ENCODE measurements at regions not wholly inside any gene's neighbourhood (a gene's known extent, or its start where the extent isn't known, plus 50 kb on each side); places are given as distances from the start of the nearest gene placed in this dataset.

- H3K27me3 Mint-ChIP-seq: peaks cover 18% of the 10 kb centered on the region
- H3K27ac Mint-ChIP-seq: no peak overlapping the region
Observed at GRCh38 chr11:69940246-69940610, 121.0 kb upstream of the FGF3 start.

GRCh38 chr11:69941546-69942332 is 122.5 kb upstream of the FGF3 start:
- H3K4me3 Mint-ChIP-seq: no peak overlapping the region
- no peaks in the 10 kb centered on the region for H3K36me3 Mint-ChIP-seq
- no peak overlapping the region for H3K27ac Mint-ChIP-seq
- H3K9me3 Mint-ChIP-seq: peaks cover 0 to 5% (median 4%) of the 10 kb centered on the region in 3 donors
- H3K27me3 Mint-ChIP-seq: peaks cover 18% of the 10 kb centered on the region
- no peaks in the 10 kb centered on the region for H3K4me1 Mint-ChIP-seq

More at GRCh38 chr11:69940246-69940610, 121.0 kb upstream of the FGF3 start:
- H3K36me3 Mint-ChIP-seq: peaks cover 2% of the 10 kb centered on the region
- H3K9me3 Mint-ChIP-seq: peaks cover 3 to 10% (median 5%) of the 10 kb centered on the region in 3 donors
- H3K4me1 Mint-ChIP-seq: no peaks in the 10 kb centered on the region
- H3K4me3 Mint-ChIP-seq: no peak overlapping the region

GRCh38 chr11:69942333-69942820 is 123.2 kb upstream of the FGF3 start:
- Mint-ChIP-seq H3K27ac (no peak overlapping the region), H3K4me1 (no peaks in the 10 kb centered on the region), H3K4me3 (no peak overlapping the region), H3K27me3 (peaks cover 18% of the 10 kb centered on the region), H3K9me3 (peaks cover 0 to 3% (median 3%) of the 10 kb centered on the region in 3 donors), H3K36me3 (no peaks in the 10 kb centered on the region)

GRCh38 chr11:69943066-69943465 is 123.8 kb upstream of the FGF3 start:
- H3K36me3 Mint-ChIP-seq: no peaks in the 10 kb centered on the region
- peaks cover 0 to 3% (median 3%) of the 10 kb centered on the region in 3 donors for H3K9me3 Mint-ChIP-seq
- peaks cover 18% of the 10 kb centered on the region for H3K27me3 Mint-ChIP-seq
- no peaks in the 10 kb centered on the region for H3K4me1 Mint-ChIP-seq
- no peak overlapping the region for H3K27ac Mint-ChIP-seq
- H3K4me3 Mint-ChIP-seq: no peak overlapping the region

- Mint-ChIP-seq H3K27me3 (peaks cover 18% of the 10 kb centered on the region), H3K4me3 (no peak overlapping the region), H3K27ac (no peak overlapping the region), H3K9me3 (peaks cover 0 to 3% (median 3%) of the 10 kb centered on the region in 3 donors), H3K36me3 (no peaks in the 10 kb centered on the region), H3K4me1 (no peaks in the 10 kb centered on the region)
Observed at GRCh38 chr11:69943506-69943905, 124.3 kb upstream of the FGF3 start.

- Mint-ChIP-seq H3K9me3 (peaks cover 0 to 3% (median 3%) of the 10 kb centered on the region in 3 donors), H3K36me3 (no peaks in the 10 kb centered on the region), H3K4me1 (no peaks in the 10 kb centered on the region), H3K27me3 (peaks cover 18% of the 10 kb centered on the region), H3K4me3 (no peak overlapping the region), H3K27ac (no peak overlapping the region)
Observed at GRCh38 chr11:69944146-69944795, 125.1 kb upstream of the FGF3 start.

GRCh38 chr11:69945157-69945556 is 125.9 kb upstream of the FGF3 start:
- Mint-ChIP-seq H3K9me3 (peaks cover 0 to 3% (median 3%) of the 10 kb centered on the region in 3 donors), H3K4me3 (no peak overlapping the region), H3K27me3 (peaks cover 18% of the 10 kb centered on the region), H3K36me3 (no peaks in the 10 kb centered on the region), H3K4me1 (no peaks in the 10 kb centered on the region), H3K27ac (no peak overlapping the region)

GRCh38 chr11:69947059-69947792 is 128.0 kb upstream of the FGF3 start:
- Mint-ChIP-seq H3K4me3 (no peak overlapping the region), H3K27ac (no peak overlapping the region), H3K27me3 (peaks cover 18% of the 10 kb centered on the region), H3K36me3 (no peaks in the 10 kb centered on the region), H3K9me3 (peaks cover 0 to 3% (median 0%) of the 10 kb centered on the region in 3 donors), H3K4me1 (no peaks in the 10 kb centered on the region)

- Mint-ChIP-seq H3K36me3 (no peaks in the 10 kb centered on the region), H3K27ac (no peak overlapping the region), H3K4me1 (peaks cover 0 to 2% (median 2%) of the 10 kb centered on the region in 3 donors), H3K9me3 (peaks cover 0 to 3% (median under 1%) of the 10 kb centered on the region in 3 donors), H3K27me3 (peaks cover 15% of the 10 kb centered on the region), H3K4me3 (no peak overlapping the region)
Observed at GRCh38 chr11:69947793-69948255, 128.6 kb upstream of the FGF3 start.

- H3K36me3 Mint-ChIP-seq: no peaks in the 10 kb centered on the region
- H3K4me1 Mint-ChIP-seq: peaks cover 0 to 3% (median 3%) of the 10 kb centered on the region in 3 donors
- H3K4me3 Mint-ChIP-seq: peak overlapping the region in 1 of 4 donors; percentile 28
- H3K27me3 Mint-ChIP-seq: peaks cover 10% of the 10 kb centered on the region
- H3K9me3 Mint-ChIP-seq: peaks cover 0 to 3% (median 3%) of the 10 kb centered on the region in 3 donors
- no peak overlapping the region for H3K27ac Mint-ChIP-seq
Observed at GRCh38 chr11:69948256-69949141, 129.3 kb upstream of the FGF3 start.

GRCh38 chr11:69949327-69949726 is 128.8 kb upstream of the ANO1 start:
- H3K27me3 Mint-ChIP-seq: peaks cover 4% of the 10 kb centered on the region
- peaks cover 0 to 3% (median 3%) of the 10 kb centered on the region in 3 donors for H3K4me1 Mint-ChIP-seq
- no peak overlapping the region for H3K4me3 Mint-ChIP-seq
- H3K27ac Mint-ChIP-seq: no peak overlapping the region
- no peaks in the 10 kb centered on the region for H3K36me3 Mint-ChIP-seq
- H3K9me3 Mint-ChIP-seq: peaks cover 0 to 3% (median 3%) of the 10 kb centered on the region in 3 donors

GRCh38 chr11:69950120-69950519 is 128.0 kb upstream of the ANO1 start:
- peaks cover 0 to 3% (median 3%) of the 10 kb centered on the region in 3 donors for H3K4me1 Mint-ChIP-seq
- H3K27ac Mint-ChIP-seq: no peak overlapping the region
- peaks cover 0 to 3% (median 3%) of the 10 kb centered on the region in 3 donors for H3K9me3 Mint-ChIP-seq
- peaks cover 4% of the 10 kb centered on the region for H3K27me3 Mint-ChIP-seq
- no peaks in the 10 kb centered on the region for H3K36me3 Mint-ChIP-seq
- H3K4me3 Mint-ChIP-seq: no peak overlapping the region

- no peak overlapping the region for H3K4me3 Mint-ChIP-seq
- no peak overlapping the region for H3K27ac Mint-ChIP-seq
- H3K36me3 Mint-ChIP-seq: no peaks in the 10 kb centered on the region
- peaks cover 0 to 3% (median 3%) of the 10 kb centered on the region in 3 donors for H3K9me3 Mint-ChIP-seq
- H3K27me3 Mint-ChIP-seq: peaks cover 4% of the 10 kb centered on the region
- peaks cover 0 to 3% (median 3%) of the 10 kb centered on the region in 3 donors for H3K4me1 Mint-ChIP-seq
Observed at GRCh38 chr11:69950621-69951020, 127.5 kb upstream of the ANO1 start.

GRCh38 chr11:69951821-69952220 is 126.3 kb upstream of the ANO1 start:
- Mint-ChIP-seq H3K36me3 (no peaks in the 10 kb centered on the region), H3K27me3 (peaks cover 4% of the 10 kb centered on the region), H3K4me1 (peaks cover 0 to 3% (median 3%) of the 10 kb centered on the region in 3 donors), H3K4me3 (no peak overlapping the region), H3K27ac (no peak overlapping the region), H3K9me3 (peaks cover 0 to 3% (median 3%) of the 10 kb centered on the region in 3 donors)

Measured in IgD-negative memory B cell (primary cell).